Ammon's horn (tissue), 1 donor: ENCODE measurements at regions not wholly inside any gene's neighbourhood (a gene's known extent, or its start where the extent isn't known, plus 50 kb on each side); places are given as distances from the start of the nearest gene placed in this dataset.

Experiments used
- DNase-seq: peaks from one replicate; pipeline ENCODE4 v3.0.0-alpha.2; 2016; ENCODE audit warnings: low spot score

DNA sequence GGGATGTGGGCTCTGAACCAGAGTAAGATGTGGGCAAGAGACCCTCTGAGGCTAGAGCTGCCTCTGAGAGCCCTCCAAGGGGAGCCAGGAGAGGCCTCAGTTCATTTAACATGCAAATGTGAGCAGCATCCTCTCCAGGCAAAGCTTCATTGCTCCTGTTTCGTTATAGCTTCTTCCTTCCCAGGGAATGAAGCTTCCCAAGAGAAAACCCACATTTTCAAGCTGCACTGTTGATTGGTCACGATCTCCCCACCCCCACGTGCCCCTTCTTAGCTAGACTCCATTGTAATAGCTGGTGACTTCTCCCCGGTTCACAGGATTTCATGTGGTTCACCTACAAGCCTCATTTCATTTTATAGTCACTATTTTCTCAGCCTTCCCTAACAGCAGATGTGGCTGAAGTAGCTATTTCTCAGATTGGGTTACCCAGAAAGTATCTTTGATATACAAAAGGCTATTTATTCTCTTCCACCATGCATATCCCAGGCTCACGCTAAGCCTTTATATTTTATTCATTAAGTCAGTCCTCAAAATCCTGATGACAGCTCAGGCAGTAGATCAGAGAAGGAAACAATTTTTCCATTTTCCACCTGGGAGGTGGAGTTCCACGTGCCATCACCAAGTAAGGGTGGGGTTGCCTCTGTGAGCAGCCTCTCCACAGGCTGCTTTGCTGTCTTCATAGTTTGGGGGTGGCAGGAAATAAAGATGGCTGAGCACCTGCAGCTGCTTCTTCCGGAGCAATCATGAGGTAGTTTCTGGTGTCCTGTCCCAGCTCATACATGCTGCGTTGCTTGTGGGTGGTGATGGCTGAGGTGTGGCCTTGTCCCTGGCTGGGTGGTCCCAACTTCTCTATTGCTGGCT lies 178.3 kb upstream of the RAB4A start:
- DNase-seq: no peak

DNA sequence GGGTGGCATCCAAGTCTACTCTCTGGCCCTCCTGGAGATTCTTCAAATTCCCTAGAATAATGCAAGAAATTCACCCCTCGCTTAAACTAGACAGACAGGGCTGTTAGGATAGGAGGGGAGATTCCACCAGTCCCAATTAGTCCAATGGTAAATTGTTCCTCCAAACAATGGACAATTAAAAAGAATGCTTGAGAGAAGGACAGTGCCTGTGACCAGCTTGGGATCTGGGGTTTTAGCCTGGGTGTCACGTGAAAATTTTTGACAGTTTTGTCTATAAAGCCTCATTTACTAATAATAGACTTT lies 177.7 kb upstream of the RAB4A start:
- no peak for DNase-seq

DNA sequence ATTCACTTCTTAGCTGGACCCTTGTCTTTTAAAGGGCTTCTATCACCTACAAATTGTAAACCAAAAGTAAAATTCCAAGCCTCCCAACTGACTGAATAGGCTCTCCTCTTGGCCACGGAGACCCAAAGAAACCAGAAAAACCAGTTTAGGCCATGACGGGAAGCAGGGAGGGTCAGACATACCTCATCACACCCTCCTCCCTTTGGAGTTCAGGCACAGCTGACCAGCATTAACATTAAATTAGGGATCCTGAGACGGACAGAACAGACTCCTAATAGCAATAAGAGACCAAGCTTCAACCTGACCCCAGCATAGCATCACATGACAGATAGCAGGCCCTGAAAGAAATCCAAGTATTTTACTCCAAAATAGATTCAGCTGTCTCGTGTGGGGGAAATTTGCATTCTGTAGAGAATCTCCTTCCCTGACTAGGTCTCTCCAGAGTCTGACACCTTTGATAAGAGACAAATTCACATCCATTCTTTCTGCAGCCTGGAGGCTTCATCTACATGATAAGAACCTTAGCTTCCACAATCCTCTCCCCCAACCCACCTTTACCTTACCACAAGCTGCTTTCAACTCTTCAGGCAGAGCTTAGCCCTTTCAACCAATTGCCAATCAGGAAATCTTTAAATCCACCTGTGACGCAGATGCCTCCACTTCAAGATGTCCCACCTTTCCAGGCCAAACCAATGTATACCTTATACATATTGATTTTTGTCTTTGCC lies 177.1 kb upstream of the RAB4A start:
- no peak for DNase-seq

DNA sequence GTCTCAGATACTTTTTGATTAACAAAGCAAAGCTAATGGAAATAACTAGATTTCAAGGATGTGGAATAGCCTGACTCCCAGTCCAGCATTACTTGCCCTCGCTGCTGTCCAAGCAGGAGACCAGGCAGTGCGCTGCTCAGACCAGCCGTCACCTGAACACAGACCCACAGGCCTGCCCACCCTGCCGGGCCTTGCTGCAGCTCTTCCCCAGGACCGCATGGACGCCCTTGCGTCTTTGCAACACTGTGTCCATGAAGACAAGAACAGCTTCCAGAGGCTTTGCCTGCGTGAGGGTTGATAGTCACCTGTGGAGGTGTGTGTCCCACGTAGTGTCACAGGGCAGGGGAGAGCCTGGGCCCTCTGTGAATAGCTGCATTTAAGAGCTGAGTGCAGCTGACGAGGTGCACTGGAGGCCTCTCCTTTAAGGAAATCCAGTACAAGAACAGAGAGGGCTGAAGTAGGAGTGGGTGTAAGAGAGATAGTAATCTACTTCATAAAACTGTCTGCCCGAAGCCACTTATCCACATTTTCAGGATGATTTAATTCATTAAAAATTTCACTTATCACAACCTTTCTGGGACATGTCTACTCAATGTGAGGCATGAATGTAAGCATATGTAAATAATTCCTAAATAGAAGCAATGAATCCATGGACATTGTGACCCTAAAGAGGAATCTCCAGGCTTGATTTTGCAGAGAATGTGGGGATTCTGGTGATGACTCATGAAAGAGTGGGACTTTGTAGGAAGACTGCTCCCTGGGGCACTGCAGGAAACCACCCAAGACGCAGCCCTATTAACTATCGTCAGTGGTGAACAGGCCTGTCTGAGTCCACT lies 176.2 kb upstream of the RAB4A start:
- DNase-seq: no peak

DNA sequence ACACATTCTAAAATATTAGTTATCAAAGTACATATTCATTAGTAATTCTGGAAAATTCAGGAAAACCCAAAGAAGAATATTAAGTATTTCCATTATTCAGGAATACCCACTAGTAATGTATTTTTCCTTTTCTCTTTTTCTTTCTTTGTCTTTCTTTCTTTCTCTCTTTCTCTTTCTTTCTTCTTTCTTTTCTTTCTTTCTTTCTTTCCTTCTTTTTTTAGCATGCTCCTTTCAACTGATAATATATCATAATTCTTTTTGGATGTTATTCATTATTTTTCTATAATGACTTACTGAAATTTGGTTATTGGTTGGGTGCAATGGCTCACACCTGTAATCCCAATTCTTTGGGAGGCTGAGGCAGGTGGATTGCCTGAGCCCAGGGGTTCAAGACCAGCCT lies 175.6 kb upstream of the RAB4A start:
- DNase-seq: no peak

DNA sequence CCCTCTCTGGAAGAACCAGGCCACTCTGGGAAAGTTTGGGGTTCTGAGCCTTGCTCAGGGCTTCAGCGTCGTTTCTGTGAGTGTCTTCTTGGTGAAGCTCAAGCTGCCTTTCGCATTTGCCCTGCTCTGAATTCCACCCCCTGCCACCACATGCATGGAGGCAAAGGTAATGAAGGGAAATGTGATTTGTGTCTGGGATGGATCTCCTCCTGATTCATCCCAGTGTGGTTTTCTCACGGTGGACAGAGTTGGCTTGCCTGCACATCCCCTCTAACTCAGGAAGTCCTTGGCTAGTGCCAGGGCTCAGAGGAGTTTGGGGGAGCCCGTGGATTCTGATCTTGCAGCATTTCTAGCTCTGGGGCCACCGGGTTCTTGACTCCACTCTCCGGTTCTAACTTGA lies 173.6 kb upstream of the RAB4A start:
- DNase-seq: no peak

DNA sequence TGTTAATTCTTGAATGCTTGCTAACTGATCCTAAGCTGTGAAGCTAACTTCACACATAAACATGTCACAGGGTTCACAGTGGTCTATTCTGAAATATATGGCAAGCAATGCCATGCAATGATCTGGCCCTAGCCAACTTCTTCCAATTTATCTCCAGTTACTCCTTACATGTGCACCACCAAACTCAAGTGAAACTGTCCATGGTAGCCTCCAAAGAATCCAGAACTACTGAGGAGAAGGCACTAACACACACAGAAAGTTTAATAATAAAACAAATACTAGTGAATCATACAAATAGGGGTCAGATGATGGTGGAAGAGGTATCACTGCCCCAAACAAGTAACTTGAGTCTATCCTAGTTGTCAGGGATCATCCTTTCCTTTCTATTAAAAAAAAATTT lies 172.6 kb upstream of the RAB4A start:
- no peak for DNase-seq

DNA sequence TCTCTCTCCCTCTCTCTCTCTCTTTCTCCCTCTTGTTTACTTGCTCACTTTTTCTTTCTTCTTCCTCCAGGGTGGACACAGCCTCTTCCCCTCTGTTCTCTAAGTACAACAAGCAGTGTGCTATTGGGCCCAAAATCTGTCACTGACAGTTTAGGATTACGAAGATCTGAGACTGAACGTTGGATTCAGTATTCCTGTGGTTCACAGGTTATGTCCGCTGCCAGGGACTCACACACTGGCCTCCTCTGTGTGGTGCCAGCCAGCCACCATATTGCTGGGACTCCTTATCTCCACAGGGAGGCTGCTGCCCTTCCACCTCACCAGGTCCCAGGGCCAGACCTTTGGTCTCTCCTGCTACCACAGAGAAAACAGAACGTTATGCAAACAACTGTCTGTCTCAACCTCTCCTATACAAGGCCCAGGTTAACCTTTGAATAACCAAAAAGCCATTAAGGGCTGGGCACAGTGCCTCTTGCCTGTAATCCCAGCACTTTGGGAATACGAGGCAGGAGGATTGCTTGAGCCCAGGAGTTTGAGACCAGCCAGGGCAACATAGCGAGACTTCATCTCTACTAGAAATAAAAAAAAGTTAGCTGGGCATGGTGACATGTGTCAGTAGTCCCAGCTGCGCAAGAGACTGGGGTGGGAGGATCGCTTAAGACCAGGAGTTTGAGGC lies 171.9 kb upstream of the RAB4A start:
- DNase-seq: no peak

DNA sequence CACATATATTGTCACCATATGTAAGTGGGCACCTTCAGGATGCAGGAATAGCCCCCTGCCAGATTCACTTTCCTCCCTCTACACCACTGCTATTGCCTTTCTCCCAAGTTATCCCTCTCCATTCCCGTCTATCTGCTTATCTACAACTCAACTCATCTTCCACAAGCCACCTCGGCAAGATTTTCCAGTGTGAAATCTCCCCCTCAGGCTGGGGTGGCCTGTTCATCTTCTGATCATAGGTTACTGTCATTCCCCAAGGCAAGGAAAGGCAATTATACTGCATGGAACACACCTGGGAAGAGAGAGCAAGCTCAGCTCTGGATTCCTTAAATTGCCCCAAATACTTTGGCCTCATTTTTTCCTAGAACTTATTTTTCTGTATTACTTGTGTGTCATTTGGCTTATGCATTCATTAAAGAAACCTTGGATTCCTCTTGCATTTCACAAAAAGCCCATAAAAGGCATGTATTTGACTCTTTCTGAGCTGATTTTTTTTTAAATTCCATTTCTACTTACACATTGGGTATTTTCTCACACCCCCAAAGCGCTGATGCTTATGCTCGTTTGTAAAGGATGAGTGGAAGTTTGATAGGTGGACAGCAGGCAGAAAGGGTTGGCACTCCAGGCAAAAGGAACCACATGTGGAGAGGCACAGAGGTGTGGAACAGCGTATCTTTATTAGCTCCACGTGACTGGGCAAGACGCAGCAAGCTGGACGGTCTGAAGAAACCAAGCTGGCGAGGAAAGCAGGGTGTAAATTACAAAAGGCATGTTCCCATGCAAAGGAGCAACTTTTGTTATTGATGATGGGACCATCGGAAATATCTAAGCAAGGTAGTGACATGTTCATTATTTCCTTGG lies 169.7 kb upstream of the RAB4A start:
- DNase-seq: no peak

DNA sequence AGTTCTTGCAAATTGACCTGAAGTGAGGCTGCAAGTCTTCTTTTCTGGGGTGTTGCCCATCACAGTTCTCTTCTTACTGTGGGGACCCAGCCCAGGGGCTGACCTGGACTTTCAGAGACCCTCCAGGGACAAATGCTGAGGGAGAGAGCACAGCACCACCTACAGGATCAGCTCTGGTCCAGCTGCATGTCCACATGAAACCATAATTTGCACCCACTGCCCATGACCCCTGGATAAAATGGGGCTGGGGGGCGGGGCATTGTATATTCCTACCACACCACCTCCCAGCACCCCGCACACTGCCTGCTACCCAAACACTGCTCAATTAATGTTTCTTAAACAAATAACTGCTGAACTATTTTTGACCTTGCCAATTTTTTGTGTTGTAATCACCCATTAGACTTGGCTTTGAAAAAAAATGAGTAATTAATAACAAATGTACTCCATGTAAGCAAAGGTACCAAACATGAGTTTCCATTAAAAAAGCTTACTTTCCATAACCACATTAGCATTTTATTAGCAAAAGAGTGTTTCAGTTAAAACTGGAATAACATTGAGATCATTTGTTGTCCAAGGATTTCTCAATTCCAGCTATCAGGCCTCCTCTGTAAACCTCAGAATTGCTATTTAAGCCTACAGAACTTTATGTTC lies 168.0 kb upstream of the RAB4A start:
- no peak for DNase-seq

DNA sequence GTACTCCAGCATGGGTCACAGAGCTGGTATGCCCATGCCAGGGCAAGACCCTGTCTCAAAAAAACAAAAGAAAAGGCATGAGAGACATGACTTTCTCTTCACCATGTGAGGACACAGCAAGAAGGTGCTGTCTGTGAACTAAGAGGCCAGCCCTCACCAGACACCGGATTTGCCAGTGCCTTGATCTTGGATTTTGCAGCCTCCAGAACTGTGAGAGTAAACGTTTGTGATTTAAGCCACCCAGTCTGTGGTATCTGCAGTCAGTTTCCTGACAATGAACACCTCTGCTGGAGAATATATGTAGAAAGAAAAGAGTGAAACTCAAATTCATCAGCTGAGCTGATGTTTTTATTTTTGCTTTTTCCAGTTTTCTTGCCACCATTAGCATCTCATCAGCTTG lies 166.3 kb upstream of the RAB4A start:
- no peak for DNase-seq

DNA sequence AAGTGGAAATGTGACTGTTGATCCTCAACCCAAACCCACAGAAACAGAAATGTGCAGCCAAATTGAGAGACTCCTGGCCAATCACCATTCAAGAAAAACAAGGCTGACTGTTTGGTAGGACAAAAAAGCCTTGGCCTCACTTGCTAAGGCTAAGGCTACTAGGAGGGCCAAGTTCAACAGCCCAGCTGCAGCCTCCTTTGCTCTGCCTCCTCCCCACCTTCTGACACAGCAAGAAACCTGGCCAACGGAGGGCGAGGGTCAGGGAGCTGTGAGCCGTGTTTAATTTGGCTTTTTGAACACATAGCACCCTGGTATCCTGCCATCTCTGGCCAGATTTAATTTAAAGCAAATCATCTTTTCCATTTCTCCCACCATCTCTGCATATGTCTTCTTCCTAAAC lies 165.8 kb upstream of the RAB4A start:
- DNase-seq: no peak

DNA sequence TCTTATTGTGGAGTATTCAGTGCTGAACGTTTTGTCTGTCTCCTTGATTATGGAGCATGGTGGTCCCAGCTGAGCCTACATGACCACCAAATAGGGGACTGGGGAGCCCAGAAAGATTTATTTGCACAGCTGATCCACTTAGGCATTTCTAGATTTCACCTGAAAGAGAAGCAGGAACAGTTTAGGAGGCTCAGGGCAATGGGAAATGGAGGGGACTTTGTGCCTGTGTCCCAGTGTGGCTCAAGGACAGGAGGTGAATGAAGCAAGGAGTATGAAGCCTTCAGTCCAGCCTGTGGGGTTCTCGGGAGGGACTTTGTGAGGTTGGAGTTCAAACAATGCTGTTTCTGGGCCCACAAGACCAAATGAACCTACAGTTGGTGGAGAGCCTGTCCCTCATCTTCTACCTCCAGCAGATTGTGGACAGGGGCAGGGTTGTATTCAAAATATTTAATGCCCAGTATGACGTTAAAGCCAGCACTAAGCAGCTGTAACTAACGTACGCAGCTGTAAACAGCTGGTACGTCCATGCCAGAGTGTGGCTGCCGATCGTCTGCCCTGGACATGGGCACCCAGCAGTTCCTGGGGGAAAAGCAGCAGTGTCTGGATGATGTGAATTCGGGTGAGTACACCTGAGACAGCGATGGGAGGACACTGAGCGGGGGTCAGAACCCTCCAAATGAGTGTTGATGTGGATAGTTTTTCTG lies 164.9 kb upstream of the RAB4A start:
- DNase-seq: no peak

DNA sequence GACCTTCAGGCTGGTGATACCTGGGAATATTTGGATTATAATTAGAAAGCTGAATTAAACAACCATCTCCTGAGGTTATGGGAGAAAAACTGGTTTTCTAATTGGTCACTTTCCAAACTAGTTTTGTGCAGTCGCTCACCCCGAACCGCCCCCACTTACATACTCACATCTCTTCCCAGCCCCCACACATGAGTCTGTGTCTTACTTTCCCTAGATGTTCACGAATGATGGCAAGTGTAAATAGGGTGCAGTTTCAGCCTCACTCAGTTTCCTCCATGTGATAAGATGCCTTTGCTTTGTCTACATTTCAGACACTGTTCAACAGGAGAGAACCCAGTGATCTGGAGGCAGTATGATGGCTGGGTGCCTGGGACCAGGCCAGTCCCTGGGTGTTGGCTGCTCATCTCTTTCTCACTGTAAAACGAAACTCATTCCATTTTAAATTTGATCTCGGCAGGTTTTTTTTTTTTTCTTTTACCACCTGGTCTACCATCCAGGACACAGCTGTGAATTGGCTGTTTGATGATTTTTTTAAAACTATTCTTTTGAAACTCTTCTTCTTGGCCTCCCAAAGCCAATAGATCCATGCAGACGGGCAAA lies 164.3 kb upstream of the RAB4A start:
- no peak for DNase-seq

DNA sequence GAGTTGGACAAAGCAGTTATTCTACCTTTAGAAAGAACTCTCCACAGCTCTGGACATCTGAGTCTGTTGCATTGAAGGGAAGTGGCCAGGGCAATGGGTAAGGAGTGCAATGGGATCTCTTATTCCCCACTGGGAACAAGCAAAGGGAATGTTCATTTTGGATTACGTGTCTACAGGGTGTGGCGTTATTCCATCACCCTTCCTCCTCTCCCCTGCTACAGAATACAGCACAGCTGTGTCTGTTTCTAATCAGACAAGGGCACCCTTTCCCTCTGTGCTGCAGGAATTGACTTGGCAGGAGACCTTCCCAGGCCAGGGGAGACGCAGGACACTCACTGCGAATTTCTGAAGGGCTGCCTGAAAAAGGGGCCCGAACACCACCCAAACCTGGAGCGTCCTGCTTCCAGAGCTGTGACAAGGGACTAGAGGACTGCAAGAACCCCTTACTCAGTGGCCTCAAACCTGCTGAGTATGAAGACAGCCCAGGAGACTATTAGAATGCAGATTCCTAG lies 163.6 kb upstream of the RAB4A start:
- DNase-seq: no peak

DNA sequence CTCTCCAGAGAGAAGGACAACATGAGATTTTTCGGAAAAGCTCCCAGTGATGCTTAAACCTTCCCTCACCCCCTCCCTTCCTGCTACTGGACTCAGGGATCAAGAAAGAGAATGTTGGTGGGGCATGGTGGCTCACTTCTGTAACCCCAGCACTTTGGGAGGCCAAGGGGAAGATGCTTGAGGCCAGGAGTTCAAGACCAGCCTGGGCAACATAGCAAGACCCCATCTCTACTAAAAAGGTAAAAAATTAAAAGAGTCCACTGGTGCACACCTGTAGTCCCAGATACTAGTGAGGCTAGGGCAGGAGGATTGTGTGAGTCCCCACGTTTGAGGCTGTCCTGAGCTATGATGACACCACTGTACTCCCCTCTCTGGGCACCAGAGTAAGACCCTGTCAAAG lies 162.9 kb upstream of the RAB4A start:
- DNase-seq: no peak

DNA sequence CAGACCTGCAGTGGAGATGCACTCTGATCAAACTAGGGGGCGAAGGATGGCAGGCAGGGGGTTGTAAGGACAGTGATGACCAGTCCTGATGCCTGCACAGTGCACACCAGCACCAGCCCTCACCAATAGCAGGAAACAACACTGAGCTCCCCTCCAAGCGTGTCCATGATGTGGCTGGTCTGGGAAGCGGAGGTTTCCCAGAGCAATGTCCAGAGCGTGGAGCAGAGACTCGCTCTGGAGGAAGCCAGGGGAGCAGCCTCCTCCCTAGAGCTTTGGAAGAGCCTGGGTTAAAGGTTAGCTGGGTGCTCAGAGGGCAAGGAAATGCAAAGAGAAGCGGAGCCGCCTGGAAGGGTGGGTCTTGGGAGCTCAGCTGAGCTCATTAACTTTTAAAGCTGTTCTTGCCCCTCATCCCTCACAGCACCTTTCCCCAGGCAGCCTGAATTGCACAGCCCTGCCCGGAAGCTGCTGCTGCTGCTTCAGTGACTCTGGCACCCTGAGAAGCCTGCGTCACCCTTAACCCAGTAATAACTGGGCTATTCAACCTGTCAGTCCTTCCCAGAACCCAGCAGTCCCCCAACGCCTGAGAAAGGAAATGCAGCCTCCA lies 162.2 kb upstream of the RAB4A start:
- no peak for DNase-seq

DNA sequence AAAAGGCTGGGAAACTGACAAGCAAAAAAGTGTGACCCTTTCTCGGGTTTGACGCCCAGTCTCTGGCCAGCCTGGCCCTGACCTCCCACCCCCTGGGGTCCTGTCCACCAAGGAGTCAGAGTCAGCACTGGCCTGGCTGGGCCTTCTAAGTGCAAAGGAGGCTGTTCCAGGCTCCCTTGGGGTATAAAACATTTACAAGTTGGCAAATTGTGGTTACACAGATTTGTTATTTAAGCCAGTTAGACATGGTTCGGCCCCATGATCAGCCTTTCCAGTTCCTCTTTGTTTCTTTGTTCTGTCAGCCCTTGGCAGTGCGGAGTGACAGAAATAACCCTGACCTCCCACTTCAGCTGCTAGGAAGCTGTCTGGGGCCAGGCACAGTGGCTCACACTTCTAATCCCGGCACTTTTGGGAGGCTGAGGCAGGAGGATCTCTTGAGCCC lies 161.6 kb upstream of the RAB4A start:
- peak; percentile 69 for DNase-seq

DNA sequence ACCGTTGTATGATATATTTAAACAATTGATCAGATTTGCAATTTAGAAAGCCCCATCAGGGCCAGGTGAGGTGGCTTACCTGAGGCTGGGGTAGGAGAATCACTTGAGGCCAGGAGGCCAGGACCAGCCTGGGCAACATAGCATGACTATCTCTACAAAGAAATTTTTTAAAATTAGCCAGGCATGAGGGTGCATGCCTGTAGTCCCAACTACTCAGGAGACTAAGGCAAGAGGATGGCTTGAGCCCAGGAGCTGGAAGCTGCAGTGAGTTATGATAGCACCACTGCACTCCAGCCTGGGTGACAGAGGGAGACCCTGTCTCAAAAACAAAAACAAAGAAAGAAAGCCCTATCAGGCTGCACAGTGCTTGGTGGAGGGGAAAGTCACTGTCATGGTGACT lies 159.9 kb upstream of the RAB4A start:
- DNase-seq: no peak
